Stimulated activated naive CD4-positive, alpha-beta T cell (primary cell): ENCODE measurements at regions not wholly inside any gene's neighbourhood (a gene's known extent, or its start where the extent isn't known, plus 50 kb on each side); places are given as distances from the start of the nearest gene placed in this dataset.

Experiments
- DNase-seq, 6 experiments: peaks; one replicate each; lab custom pipeline; 2025; lab: John Stamatoyannopoulos, UW

- no peak for DNase-seq
Measured at GRCh38 chr22:48369789-48370507, 1457.7 kb downstream of the BRD1 start.

GRCh38 chr22:48368975-48369525 is 1458.6 kb downstream of the BRD1 start:
- DNase-seq: no peak

GRCh38 chr22:48367731-48368130 is 1459.9 kb downstream of the BRD1 start:
- no peak for DNase-seq

- no peak for DNase-seq
Measured at GRCh38 chr22:48366591-48366990, 1461.1 kb downstream of the BRD1 start.

GRCh38 chr22:48366056-48366455 is 1461.6 kb downstream of the BRD1 start:
- DNase-seq: no peak

GRCh38 chr22:48365386-48365785 is 1462.3 kb downstream of the BRD1 start:
- no peak for DNase-seq

GRCh38 chr22:48362721-48363404 is 1464.8 kb downstream of the BRD1 start:
- DNase-seq: no peak

GRCh38 chr22:48361099-48361639 is 1466.5 kb downstream of the BRD1 start:
- no peak for DNase-seq

- no peak for DNase-seq
Measured at GRCh38 chr22:48359613-48359965, 1468.1 kb downstream of the BRD1 start.

GRCh38 chr22:48358886-48359612 is 1468.6 kb downstream of the BRD1 start:
- DNase-seq: no peak

GRCh38 chr22:48357961-48358360 is 1469.7 kb downstream of the BRD1 start:
- DNase-seq: no peak

GRCh38 chr22:48357196-48357595 is 1470.5 kb downstream of the BRD1 start:
- DNase-seq: no peak

GRCh38 chr22:48356731-48357130 is 1470.9 kb downstream of the BRD1 start:
- DNase-seq: no peak

GRCh38 chr22:48354096-48354495 is 1473.6 kb downstream of the BRD1 start:
- DNase-seq: no peak

- no peak for DNase-seq
Measured at GRCh38 chr22:48353116-48353947, 1474.3 kb downstream of the BRD1 start.

GRCh38 chr22:48352086-48352911 is 1475.4 kb downstream of the BRD1 start:
- no peak for DNase-seq

GRCh38 chr22:48351376-48352085 is 1476.1 kb downstream of the BRD1 start:
- no peak for DNase-seq

GRCh38 chr22:48350456-48350855 is 1477.2 kb downstream of the BRD1 start:
- DNase-seq: no peak

GRCh38 chr22:48348855-48349254 is 1478.8 kb downstream of the BRD1 start:
- no peak for DNase-seq

- no peak for DNase-seq
Measured at GRCh38 chr22:48347311-48347710, 1480.4 kb downstream of the BRD1 start.
